Fibroblast of lung (primary cell): ENCODE measurements at regions not wholly inside any gene's neighbourhood (a gene's known extent, or its start where the extent isn't known, plus 50 kb on each side); places are given as distances from the start of the nearest gene placed in this dataset.

Experiments
- EZH2 ChIP-seq: IDR thresholded peaks from 2 replicates; pipeline ENCODE4 v1.5.1; 2012; ENCODE audit warnings: low read length, control low read depth, mild to moderate bottlenecking; ENCODE audit errors: missing control alignments
- TF ChIP-seq, protein P1 (sequence below), 2 donors: IDR thresholded peaks in 1 of 2; conservative IDR thresholded peaks in 1 of 2; 1 replicate in 1 of 2; 2 replicates in 1 of 2; pipeline ENCODE4 v1.5.1; 2011 to 2012; ENCODE audit warnings: low read length in 2 of 2, control low read depth in 1 of 2, inconsistent platforms in 1 of 2, low read depth in 1 of 2, mild to moderate bottlenecking in 1 of 2

DNA sequence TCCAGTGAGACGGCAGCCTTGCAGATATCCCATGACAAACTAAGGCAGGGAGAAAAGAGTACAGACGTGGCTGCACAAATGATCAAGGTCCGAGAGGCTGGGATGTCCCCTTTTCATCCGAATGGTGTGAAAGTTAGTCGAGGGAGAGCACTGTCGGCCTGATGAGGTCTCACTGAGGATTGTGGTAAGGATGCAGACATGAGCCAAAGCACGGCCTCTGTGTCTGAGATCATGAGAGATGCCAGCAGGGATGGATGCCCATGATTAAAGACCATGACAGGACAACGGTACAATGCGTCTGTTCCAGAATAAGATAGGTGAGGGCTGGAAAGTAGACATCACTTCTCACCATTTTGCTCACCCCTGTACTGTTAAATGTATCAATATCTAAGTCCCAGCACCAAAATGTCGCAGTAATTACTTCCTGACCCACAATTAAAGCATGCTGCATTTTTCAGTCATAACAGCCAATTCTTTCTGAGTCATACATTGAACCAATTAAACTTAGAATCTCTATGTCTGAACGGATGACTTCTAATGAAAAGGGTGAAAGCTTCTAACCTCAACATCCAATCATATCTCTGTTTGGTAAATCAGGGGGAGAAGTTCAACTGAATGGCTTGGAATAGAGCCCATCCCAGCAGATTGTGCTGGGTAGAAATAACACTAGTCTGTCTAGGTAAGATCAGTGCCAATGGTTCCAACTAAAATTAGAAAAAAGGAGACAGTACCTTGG, 249.6 kb upstream of the SOX5 start:
- TF ChIP-seq, protein P1, sequence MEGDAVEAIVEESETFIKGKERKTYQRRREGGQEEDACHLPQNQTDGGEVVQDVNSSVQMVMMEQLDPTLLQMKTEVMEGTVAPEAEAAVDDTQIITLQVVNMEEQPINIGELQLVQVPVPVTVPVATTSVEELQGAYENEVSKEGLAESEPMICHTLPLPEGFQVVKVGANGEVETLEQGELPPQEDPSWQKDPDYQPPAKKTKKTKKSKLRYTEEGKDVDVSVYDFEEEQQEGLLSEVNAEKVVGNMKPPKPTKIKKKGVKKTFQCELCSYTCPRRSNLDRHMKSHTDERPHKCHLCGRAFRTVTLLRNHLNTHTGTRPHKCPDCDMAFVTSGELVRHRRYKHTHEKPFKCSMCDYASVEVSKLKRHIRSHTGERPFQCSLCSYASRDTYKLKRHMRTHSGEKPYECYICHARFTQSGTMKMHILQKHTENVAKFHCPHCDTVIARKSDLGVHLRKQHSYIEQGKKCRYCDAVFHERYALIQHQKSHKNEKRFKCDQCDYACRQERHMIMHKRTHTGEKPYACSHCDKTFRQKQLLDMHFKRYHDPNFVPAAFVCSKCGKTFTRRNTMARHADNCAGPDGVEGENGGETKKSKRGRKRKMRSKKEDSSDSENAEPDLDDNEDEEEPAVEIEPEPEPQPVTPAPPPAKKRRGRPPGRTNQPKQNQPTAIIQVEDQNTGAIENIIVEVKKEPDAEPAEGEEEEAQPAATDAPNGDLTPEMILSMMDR (conservative IDR thresholded peaks at IDR 0.05 in 1 of 2, IDR thresholded peaks at IDR 0.05 in 1 of 2; ENCODE audit: low read depth in 1 of 2, low read length in 2 of 2) = no peak
- TF ChIP-seq EZH2 = no peak
